ENCODE measurements at regions not wholly inside any gene's neighbourhood (a gene's known extent, or its start where the extent isn't known, plus 50 kb on each side); places are given as distances from the start of the nearest gene placed in this dataset.

DNA sequence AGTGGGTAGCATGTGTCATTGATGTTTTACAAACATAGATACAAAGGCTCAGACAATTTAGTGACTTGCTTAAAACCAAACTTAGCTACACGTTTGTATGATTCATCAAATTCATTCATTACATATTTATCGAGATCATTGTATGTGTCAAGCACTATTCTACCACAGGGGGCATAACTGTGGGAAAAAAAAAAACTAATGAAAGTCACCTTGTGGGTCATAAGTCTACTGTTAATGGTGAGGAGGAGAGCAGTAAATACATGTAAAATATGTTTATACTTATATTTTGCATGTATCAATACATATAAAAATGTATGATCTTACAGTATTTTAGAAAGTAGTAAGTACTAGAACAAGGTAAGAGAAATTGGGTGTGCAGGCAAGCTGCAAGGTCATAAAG, 933.8 kb downstream of the IPMK start:
- TF ChIP-seq, protein P1, sequence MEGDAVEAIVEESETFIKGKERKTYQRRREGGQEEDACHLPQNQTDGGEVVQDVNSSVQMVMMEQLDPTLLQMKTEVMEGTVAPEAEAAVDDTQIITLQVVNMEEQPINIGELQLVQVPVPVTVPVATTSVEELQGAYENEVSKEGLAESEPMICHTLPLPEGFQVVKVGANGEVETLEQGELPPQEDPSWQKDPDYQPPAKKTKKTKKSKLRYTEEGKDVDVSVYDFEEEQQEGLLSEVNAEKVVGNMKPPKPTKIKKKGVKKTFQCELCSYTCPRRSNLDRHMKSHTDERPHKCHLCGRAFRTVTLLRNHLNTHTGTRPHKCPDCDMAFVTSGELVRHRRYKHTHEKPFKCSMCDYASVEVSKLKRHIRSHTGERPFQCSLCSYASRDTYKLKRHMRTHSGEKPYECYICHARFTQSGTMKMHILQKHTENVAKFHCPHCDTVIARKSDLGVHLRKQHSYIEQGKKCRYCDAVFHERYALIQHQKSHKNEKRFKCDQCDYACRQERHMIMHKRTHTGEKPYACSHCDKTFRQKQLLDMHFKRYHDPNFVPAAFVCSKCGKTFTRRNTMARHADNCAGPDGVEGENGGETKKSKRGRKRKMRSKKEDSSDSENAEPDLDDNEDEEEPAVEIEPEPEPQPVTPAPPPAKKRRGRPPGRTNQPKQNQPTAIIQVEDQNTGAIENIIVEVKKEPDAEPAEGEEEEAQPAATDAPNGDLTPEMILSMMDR (optimal IDR thresholded peaks at IDR 0.05 in 1 of 3, IDR thresholded peaks at IDR 0.05 in 1 of 3, conservative IDR thresholded peaks at IDR 0.05 in 1 of 3; ENCODE audit: extremely low read depth in 1 of 3, insufficient read depth in 2 of 3, low read length in 3 of 3): no peak
- no peak for TF ChIP-seq EZH2 (IDR thresholded peaks at IDR 0.05; ENCODE audit: low read length)

Data from keratinocyte (primary cell).